Stomach (tissue), 8 donors: ENCODE measurements at regions not wholly inside any gene's neighbourhood (a gene's known extent, or its start where the extent isn't known, plus 50 kb on each side); places are given as distances from the start of the nearest gene placed in this dataset.

Experiments used
- DNase-seq, 2 donors: peaks; one replicate each; pipeline versions ENCODE4 v3.0.0 to v3.0.0-alpha.2; 2013 to 2019
- H3K27ac ChIP-seq, 5 donors: fragments of 200-600 bp in 4 of 5; sonication (generic) in 4 of 5; one replicate each; pipeline ENCODE4 v1.5.1; 2013 to 2019; ENCODE audit warnings: mild to moderate bottlenecking in 1 of 5, moderate library complexity in 1 of 5
- H3K27me3 ChIP-seq, 3 donors: fragments of 200-600 bp; sonication (generic); one replicate each; pipeline ENCODE4 v1.5.1; 2017 to 2019; ENCODE audit warnings: mixed run types in 1 of 3
- H3K36me3 ChIP-seq, 4 donors: fragments of 200-600 bp; sonication (generic); 1 replicate in 3 of 4; 2 replicates in 1 of 4; pipeline ENCODE4 v1.5.1; 2016 to 2019
- H3K4me1 ChIP-seq, 4 donors: fragments of 200-600 bp; sonication (generic); one replicate each; pipeline ENCODE4 v1.5.1; 2016 to 2019
- H3K4me3 ChIP-seq, 4 donors: fragments of 200-600 bp; sonication (generic) in 3 of 4; one replicate each; pipeline ENCODE4 v1.5.1; 2016 to 2019; ENCODE audit warnings: mild to moderate bottlenecking in 1 of 4
- H3K9me3 ChIP-seq, 4 donors: fragments of 200-600 bp; sonication (generic); one replicate each; pipeline ENCODE4 v1.5.1; 2016 to 2019
- CTCF ChIP-seq, 7 experiments: fragments of 450-650 bp in 4 of 7; fragments of 200-600 bp in 3 of 7; sonication (generic) in 3 of 7; IDR thresholded peaks; one replicate each; pipeline ENCODE4 v1.5.1; 2016 to 2019; ENCODE audit warnings: antibody characterized with exemption in 7 of 7, control low read depth in 2 of 7, mild to moderate bottlenecking in 1 of 7
- EP300 ChIP-seq: sonication (generic); formaldehyde crosslinking; IDR thresholded peaks from one replicate; pipeline ENCODE4 v1.6.1; 2017; ENCODE audit warnings: antibody characterized with exemption
- POLR2A ChIP-seq, 4 donors: fragments of 450-650 bp; IDR thresholded peaks; one replicate each; pipeline ENCODE4 v1.6.1; 2016; ENCODE audit warnings: antibody characterized with exemption in 4 of 4, control low read depth in 2 of 4, mild to moderate bottlenecking in 1 of 4, moderate library complexity in 1 of 4
- POLR2AphosphoS5 ChIP-seq, 3 donors: sonication (generic); formaldehyde crosslinking; IDR thresholded peaks; one replicate each; pipeline ENCODE4 v1.6.1; 2016; ENCODE audit warnings: antibody characterized with exemption in 3 of 3
- WGBS, 5 donors: extraction: QIAGEN DNeasy Blood & Tissue Kit in 3 of 5; methylation state at CpG; one replicate each; pipeline versions ENCODE4 v1.1.5 to v1.1.7; 2013 to 2018; 5-methylcytosine and 5-hydroxymethylcytosine counted together
- intact Hi-C: fragments of 100-400 bp; cut with DNase I; formaldehyde crosslinking; loops from one replicate; pipeline ENCODE4 v1.15.1; 2023; ENCODE audit warnings: low total_unique reads
- donor health status: healthy with polysubstance abuse.
- donor health status: Bipolar disorder and iron deficiency.
- donor health status: healthy.

DNA sequence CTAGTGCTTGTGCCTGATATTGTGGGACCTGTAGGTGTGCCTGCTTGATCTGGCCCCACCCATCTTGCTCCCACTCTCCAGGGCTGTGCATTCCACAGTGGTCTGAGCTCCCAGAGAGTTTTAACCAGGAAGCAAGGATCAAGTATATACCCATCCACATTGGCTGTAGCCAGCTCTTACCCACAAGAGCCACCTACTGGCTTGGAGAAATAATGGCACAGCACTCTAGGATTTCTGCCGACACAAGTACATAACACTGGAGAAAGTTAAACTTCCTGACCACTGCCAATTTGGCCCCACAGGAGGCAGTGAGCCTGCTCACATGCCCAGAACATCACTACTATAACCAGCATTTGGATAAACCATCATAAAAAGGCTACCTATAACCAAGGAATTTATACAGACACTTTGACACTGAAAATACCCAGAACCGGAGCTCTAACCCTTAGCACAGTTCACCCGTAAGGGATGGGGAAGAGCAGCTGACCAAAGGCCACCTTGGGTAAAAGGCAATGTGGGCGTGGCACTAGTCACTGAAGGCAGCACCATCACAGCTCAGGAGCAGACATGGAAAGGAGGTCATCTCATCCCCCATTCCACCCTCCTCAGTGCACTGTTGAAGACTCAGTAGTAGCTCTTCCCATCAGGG is 440.4 kb downstream of the BTBD3 start:
- Histone ChIP-seq H3K4me1 (no peaks in the 10 kb centered on the region), H3K27ac (no peak overlapping the region), H3K9me3 (peaks cover 0 to 8% (median 0%) of the 10 kb centered on the region in 4 donors), H3K4me3 (no peak overlapping the region), H3K27me3 (no peaks in the 10 kb centered on the region), H3K36me3 (no peaks in the 10 kb centered on the region)
- intact Hi-C loops, result no loop called here
- no peak for TF ChIP-seq POLR2AphosphoS5 (IDR thresholded peaks at IDR 0.05)
- no peak for TF ChIP-seq CTCF (IDR thresholded peaks at IDR 0.05)
- no peak for TF ChIP-seq POLR2A (IDR thresholded peaks at IDR 0.05)
- TF ChIP-seq EP300, result no peak
- 67 to 85% (median 76%) methylated on average over 4 of the region's 4 CpGs for WGBS, 5 donors
- no peak for DNase-seq

DNA sequence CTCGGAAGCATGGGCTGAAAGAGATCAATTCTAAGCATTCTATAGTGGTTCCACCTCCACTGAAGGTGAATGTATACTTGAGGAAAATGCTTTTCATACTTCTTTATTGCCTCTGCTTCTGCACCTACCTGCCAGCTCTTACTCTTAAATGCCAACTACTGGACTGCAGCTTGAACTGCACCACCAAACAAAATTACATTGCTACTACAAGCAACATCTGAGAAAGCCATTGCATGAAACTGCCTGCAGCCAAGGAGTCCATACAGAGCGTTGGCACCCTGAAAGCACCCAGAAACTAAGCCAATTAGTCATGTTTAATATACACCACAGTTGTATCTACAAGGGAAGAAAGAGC is 440.9 kb downstream of the BTBD3 start:
- DNase-seq, result no peak
- H3K27ac ChIP-seq, result no peak overlapping the region
- TF ChIP-seq CTCF (IDR thresholded peaks at IDR 0.05), result no peak
- TF ChIP-seq POLR2AphosphoS5 (IDR thresholded peaks at IDR 0.05), result no peak
- TF ChIP-seq POLR2A (IDR thresholded peaks at IDR 0.05), result no peak
- TF ChIP-seq EP300, result no peak
- H3K27me3 ChIP-seq, result no peaks in the 10 kb centered on the region
- WGBS, 5 donors, result 84 to 91% (median 89%) methylated on average over 2 of the region's 2 CpGs
- H3K4me1 ChIP-seq, result no peaks in the 10 kb centered on the region
- H3K4me3 ChIP-seq, result no peak overlapping the region
- intact Hi-C loops, result no loop called here
- H3K9me3 ChIP-seq, result peaks cover 0 to 8% (median 0%) of the 10 kb centered on the region in 4 donors
- H3K36me3 ChIP-seq, result no peaks in the 10 kb centered on the region

- Histone ChIP-seq H3K27ac (no peak overlapping the region), H3K4me1 (no peaks in the 10 kb centered on the region), H3K36me3 (no peaks in the 10 kb centered on the region), H3K4me3 (no peak overlapping the region), H3K9me3 (peaks cover 0 to 1% (median 0%) of the 10 kb centered on the region in 4 donors), H3K27me3 (no peaks in the 10 kb centered on the region)
- intact Hi-C loops, result no loop called here
- peak in 1 of 2 donors; percentile 20 for DNase-seq
- TF ChIP-seq CTCF (IDR thresholded peaks at IDR 0.05) (no peak), EP300 (no peak), POLR2AphosphoS5 (IDR thresholded peaks at IDR 0.05) (no peak), POLR2A (IDR thresholded peaks at IDR 0.05) (no peak)
- 13 to 32% (median 21%) methylated on average over 1 of the region's 1 CpG for WGBS, 5 donors
These were observed 454.3 kb downstream of the BTBD3 start for GRCh38 chr20:12371990-12372389.

- H3K27me3 ChIP-seq, result no peaks in the 10 kb centered on the region
- H3K4me3 ChIP-seq, result no peak overlapping the region
- TF ChIP-seq CTCF (IDR thresholded peaks at IDR 0.05), result no peak
- TF ChIP-seq POLR2AphosphoS5 (IDR thresholded peaks at IDR 0.05), result no peak
- TF ChIP-seq EP300, result no peak
- TF ChIP-seq POLR2A (IDR thresholded peaks at IDR 0.05), result no peak
- 42 to 56% (median 52%) methylated on average over 1 of the region's 1 CpG for WGBS, 5 donors
- no peaks in the 10 kb centered on the region for H3K9me3 ChIP-seq
- no peaks in the 10 kb centered on the region for H3K36me3 ChIP-seq
- no peak overlapping the region for H3K27ac ChIP-seq
- H3K4me1 ChIP-seq, result no peaks in the 10 kb centered on the region
- no peak for DNase-seq
- intact Hi-C loops, result no loop called here
These were observed 454.9 kb downstream of the BTBD3 start for GRCh38 chr20:12372557-12372956.
